ENCODE measurements at regions not wholly inside any gene's neighbourhood (a gene's known extent, or its start where the extent isn't known, plus 50 kb on each side); places are given as distances from the start of the nearest gene placed in this dataset.

- 83 to 94% methylated on average over 2 to 3 of the region's 4 CpGs for WGBS, 2 experiments (ENCODE audit: insufficient coverage in 2 of 2)
- Histone ChIP-seq H3K27ac (ENCODE audit: low read depth, low read length, severe bottlenecking) (no peak overlapping the region), H3K9me3 (ENCODE audit: control insufficient read depth, low read length) (peaks cover 13% of the 10 kb centered on the region), H3K4me1 (ENCODE audit: control insufficient read depth, insufficient read depth, low read length, poor library complexity, severe bottlenecking) (peaks cover 4% of the 10 kb centered on the region), H3K36me3 (ENCODE audit: control insufficient read depth, insufficient read depth, low read length) (no peaks in the 10 kb centered on the region), H3K4me3 (ENCODE audit: extremely low read depth, insufficient read depth, low read length, poor library complexity, severe bottlenecking) (no peak overlapping the region)
Measured at GRCh38 chr20:63145156-63145555, 70.8 kb downstream of the YTHDF1 start.

GRCh38 chr20:63142933-63143332 is 73.0 kb downstream of the YTHDF1 start:
- H3K36me3 ChIP-seq (ENCODE audit: control insufficient read depth, insufficient read depth, low read length) = no peaks in the 10 kb centered on the region
- H3K4me1 ChIP-seq (ENCODE audit: control insufficient read depth, insufficient read depth, low read length, poor library complexity, severe bottlenecking) = no peaks in the 10 kb centered on the region
- no peak overlapping the region for H3K27ac ChIP-seq (ENCODE audit: low read depth, low read length, severe bottlenecking)
- peaks cover 7% of the 10 kb centered on the region for H3K9me3 ChIP-seq (ENCODE audit: control insufficient read depth, low read length)
- no peak overlapping the region for H3K4me3 ChIP-seq (ENCODE audit: extremely low read depth, insufficient read depth, low read length, poor library complexity, severe bottlenecking)
- WGBS, 2 experiments (ENCODE audit: insufficient coverage in 2 of 2) = 68 to 77% methylated on average over 9 of the region's 9 CpGs

- Histone ChIP-seq H3K36me3 (ENCODE audit: control insufficient read depth, insufficient read depth, low read length) (no peaks in the 10 kb centered on the region), H3K4me3 (ENCODE audit: extremely low read depth, insufficient read depth, low read length, poor library complexity, severe bottlenecking) (no peak overlapping the region), H3K9me3 (ENCODE audit: control insufficient read depth, low read length) (no peaks in the 10 kb centered on the region), H3K4me1 (ENCODE audit: control insufficient read depth, insufficient read depth, low read length, poor library complexity, severe bottlenecking) (no peaks in the 10 kb centered on the region), H3K27ac (ENCODE audit: low read depth, low read length, severe bottlenecking) (no peak overlapping the region)
- WGBS, 2 experiments (ENCODE audit: insufficient coverage in 2 of 2) = 93 to 96% methylated on average over 12 of the region's 12 CpGs
Measured at GRCh38 chr20:63141531-63141930, 74.4 kb downstream of the YTHDF1 start.

- H3K27ac ChIP-seq (ENCODE audit: low read depth, low read length, severe bottlenecking) = no peak overlapping the region
- no peaks in the 10 kb centered on the region for H3K9me3 ChIP-seq (ENCODE audit: control insufficient read depth, low read length)
- no peaks in the 10 kb centered on the region for H3K36me3 ChIP-seq (ENCODE audit: control insufficient read depth, insufficient read depth, low read length)
- WGBS, 2 experiments (ENCODE audit: insufficient coverage in 2 of 2) = 91 to 93% methylated on average over 20 to 22 of the region's 24 CpGs
- H3K4me1 ChIP-seq (ENCODE audit: control insufficient read depth, insufficient read depth, low read length, poor library complexity, severe bottlenecking) = no peaks in the 10 kb centered on the region
- H3K4me3 ChIP-seq (ENCODE audit: extremely low read depth, insufficient read depth, low read length, poor library complexity, severe bottlenecking) = no peak overlapping the region
Measured at GRCh38 chr20:63140514-63141433, 75.2 kb downstream of the YTHDF1 start.

GRCh38 chr20:63139837-63140236 is 76.1 kb downstream of the YTHDF1 start:
- no peaks in the 10 kb centered on the region for H3K4me1 ChIP-seq (ENCODE audit: control insufficient read depth, insufficient read depth, low read length, poor library complexity, severe bottlenecking)
- H3K9me3 ChIP-seq (ENCODE audit: control insufficient read depth, low read length) = no peaks in the 10 kb centered on the region
- no peak overlapping the region for H3K4me3 ChIP-seq (ENCODE audit: extremely low read depth, insufficient read depth, low read length, poor library complexity, severe bottlenecking)
- 84 to 88% methylated on average over 16 to 17 of the region's 19 CpGs for WGBS, 2 experiments (ENCODE audit: insufficient coverage in 2 of 2)
- no peaks in the 10 kb centered on the region for H3K36me3 ChIP-seq (ENCODE audit: control insufficient read depth, insufficient read depth, low read length)
- no peak overlapping the region for H3K27ac ChIP-seq (ENCODE audit: low read depth, low read length, severe bottlenecking)

GRCh38 chr20:63139356-63139755 is 76.6 kb downstream of the YTHDF1 start:
- WGBS, 2 experiments (ENCODE audit: insufficient coverage in 2 of 2) = 77 to 83% methylated on average over 12 of the region's 12 CpGs
- no peaks in the 10 kb centered on the region for H3K36me3 ChIP-seq (ENCODE audit: control insufficient read depth, insufficient read depth, low read length)
- H3K4me1 ChIP-seq (ENCODE audit: control insufficient read depth, insufficient read depth, low read length, poor library complexity, severe bottlenecking) = no peaks in the 10 kb centered on the region
- H3K9me3 ChIP-seq (ENCODE audit: control insufficient read depth, low read length) = no peaks in the 10 kb centered on the region
- no peak overlapping the region for H3K4me3 ChIP-seq (ENCODE audit: extremely low read depth, insufficient read depth, low read length, poor library complexity, severe bottlenecking)
- no peak overlapping the region for H3K27ac ChIP-seq (ENCODE audit: low read depth, low read length, severe bottlenecking)

GRCh38 chr20:63138855-63139341 is 77.0 kb downstream of the YTHDF1 start:
- Histone ChIP-seq H3K36me3 (ENCODE audit: control insufficient read depth, insufficient read depth, low read length) (no peaks in the 10 kb centered on the region), H3K4me3 (ENCODE audit: extremely low read depth, insufficient read depth, low read length, poor library complexity, severe bottlenecking) (no peak overlapping the region), H3K4me1 (ENCODE audit: control insufficient read depth, insufficient read depth, low read length, poor library complexity, severe bottlenecking) (no peaks in the 10 kb centered on the region), H3K9me3 (ENCODE audit: control insufficient read depth, low read length) (no peaks in the 10 kb centered on the region), H3K27ac (ENCODE audit: low read depth, low read length, severe bottlenecking) (no peak overlapping the region)
- WGBS, 2 experiments (ENCODE audit: insufficient coverage in 2 of 2) = 88 to 89% methylated on average over 21 of the region's 22 CpGs

- no peaks in the 10 kb centered on the region for H3K4me1 ChIP-seq (ENCODE audit: control insufficient read depth, insufficient read depth, low read length, poor library complexity, severe bottlenecking)
- WGBS, 2 experiments (ENCODE audit: insufficient coverage in 2 of 2) = 88 to 91% methylated on average over 14 to 16 of the region's 16 CpGs
- H3K9me3 ChIP-seq (ENCODE audit: control insufficient read depth, low read length) = no peaks in the 10 kb centered on the region
- no peak overlapping the region for H3K27ac ChIP-seq (ENCODE audit: low read depth, low read length, severe bottlenecking)
- no peaks in the 10 kb centered on the region for H3K36me3 ChIP-seq (ENCODE audit: control insufficient read depth, insufficient read depth, low read length)
- no peak overlapping the region for H3K4me3 ChIP-seq (ENCODE audit: extremely low read depth, insufficient read depth, low read length, poor library complexity, severe bottlenecking)
Measured at GRCh38 chr20:63137851-63138415, 78.0 kb downstream of the YTHDF1 start.

GRCh38 chr20:63136296-63136695 is 79.6 kb downstream of the YTHDF1 start:
- H3K27ac ChIP-seq (ENCODE audit: low read depth, low read length, severe bottlenecking) = no peak overlapping the region
- no peaks in the 10 kb centered on the region for H3K36me3 ChIP-seq (ENCODE audit: control insufficient read depth, insufficient read depth, low read length)
- H3K9me3 ChIP-seq (ENCODE audit: control insufficient read depth, low read length) = no peaks in the 10 kb centered on the region
- no peak overlapping the region for H3K4me3 ChIP-seq (ENCODE audit: extremely low read depth, insufficient read depth, low read length, poor library complexity, severe bottlenecking)
- WGBS, 2 experiments (ENCODE audit: insufficient coverage in 2 of 2) = 75 to 79% methylated on average over 4 of the region's 8 CpGs
- no peaks in the 10 kb centered on the region for H3K4me1 ChIP-seq (ENCODE audit: control insufficient read depth, insufficient read depth, low read length, poor library complexity, severe bottlenecking)

- no peaks in the 10 kb centered on the region for H3K9me3 ChIP-seq (ENCODE audit: control insufficient read depth, low read length)
- no peaks in the 10 kb centered on the region for H3K4me1 ChIP-seq (ENCODE audit: control insufficient read depth, insufficient read depth, low read length, poor library complexity, severe bottlenecking)
- no peak overlapping the region for H3K4me3 ChIP-seq (ENCODE audit: extremely low read depth, insufficient read depth, low read length, poor library complexity, severe bottlenecking)
- H3K27ac ChIP-seq (ENCODE audit: low read depth, low read length, severe bottlenecking) = no peak overlapping the region
- WGBS, 2 experiments (ENCODE audit: insufficient coverage in 2 of 2) = 91 to 96% methylated on average over 8 to 11 of the region's 17 CpGs
- no peaks in the 10 kb centered on the region for H3K36me3 ChIP-seq (ENCODE audit: control insufficient read depth, insufficient read depth, low read length)
Measured at GRCh38 chr20:63135411-63135810, 80.5 kb downstream of the YTHDF1 start.

All from mesodermal cell (in vitro differentiated cells).